ENCODE measurements at regions not wholly inside any gene's neighbourhood (a gene's known extent, or its start where the extent isn't known, plus 50 kb on each side); places are given as distances from the start of the nearest gene placed in this dataset.

DNA sequence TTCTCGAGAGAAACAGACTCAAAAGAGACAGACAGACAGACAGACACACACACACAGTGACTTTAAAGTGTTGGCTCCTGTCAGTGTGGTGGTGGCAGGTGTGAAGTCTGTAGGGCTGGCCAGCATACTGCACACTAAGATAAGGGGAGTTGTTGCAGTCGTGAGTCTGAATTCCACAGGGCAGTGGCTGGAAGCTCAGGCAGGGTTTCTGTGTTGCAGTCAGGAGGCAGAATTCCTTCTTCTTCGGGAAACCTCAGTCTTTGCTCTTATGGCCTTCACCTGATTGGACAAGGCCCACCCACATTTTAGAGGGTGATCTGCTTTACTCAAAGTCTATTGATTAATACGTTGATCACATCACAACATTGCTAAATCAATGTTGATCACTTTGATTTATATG is 478.4 kb upstream of the HS6ST1 start:
- DNase-seq (ENCODE audit: low read depth, low spot score) = no peak
- no peak overlapping the region for H3K4me3 ChIP-seq (ENCODE audit: low read depth, low read length)
- in situ Hi-C loops (cut with HindIII; ENCODE audit: low sequenced_read_pairs) = no loop called here
- TF ChIP-seq, protein P1, sequence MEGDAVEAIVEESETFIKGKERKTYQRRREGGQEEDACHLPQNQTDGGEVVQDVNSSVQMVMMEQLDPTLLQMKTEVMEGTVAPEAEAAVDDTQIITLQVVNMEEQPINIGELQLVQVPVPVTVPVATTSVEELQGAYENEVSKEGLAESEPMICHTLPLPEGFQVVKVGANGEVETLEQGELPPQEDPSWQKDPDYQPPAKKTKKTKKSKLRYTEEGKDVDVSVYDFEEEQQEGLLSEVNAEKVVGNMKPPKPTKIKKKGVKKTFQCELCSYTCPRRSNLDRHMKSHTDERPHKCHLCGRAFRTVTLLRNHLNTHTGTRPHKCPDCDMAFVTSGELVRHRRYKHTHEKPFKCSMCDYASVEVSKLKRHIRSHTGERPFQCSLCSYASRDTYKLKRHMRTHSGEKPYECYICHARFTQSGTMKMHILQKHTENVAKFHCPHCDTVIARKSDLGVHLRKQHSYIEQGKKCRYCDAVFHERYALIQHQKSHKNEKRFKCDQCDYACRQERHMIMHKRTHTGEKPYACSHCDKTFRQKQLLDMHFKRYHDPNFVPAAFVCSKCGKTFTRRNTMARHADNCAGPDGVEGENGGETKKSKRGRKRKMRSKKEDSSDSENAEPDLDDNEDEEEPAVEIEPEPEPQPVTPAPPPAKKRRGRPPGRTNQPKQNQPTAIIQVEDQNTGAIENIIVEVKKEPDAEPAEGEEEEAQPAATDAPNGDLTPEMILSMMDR (IDR thresholded peaks at IDR 0.05; ENCODE audit: low read depth, low read length) = no peak

DNA sequence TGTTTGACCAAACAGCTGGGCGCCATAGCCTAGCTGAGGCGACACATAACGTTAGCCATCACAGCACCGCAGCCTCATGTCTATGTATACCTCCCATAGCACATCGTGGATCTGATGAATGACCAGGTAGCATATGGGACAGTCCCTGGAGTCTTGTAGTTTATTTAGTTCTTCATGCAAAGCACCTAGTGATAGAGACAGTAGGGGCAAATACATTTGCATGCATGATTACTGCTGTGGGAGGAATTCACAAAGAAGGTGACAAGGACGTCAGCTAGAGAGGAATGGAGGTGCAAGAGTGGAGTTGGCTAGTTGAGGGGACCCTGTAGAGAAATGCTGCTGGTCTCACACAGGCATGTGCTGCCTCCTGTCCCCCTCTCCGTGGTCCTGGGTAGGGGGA is 478.9 kb upstream of the HS6ST1 start:
- no peak overlapping the region for H3K4me3 ChIP-seq (ENCODE audit: low read depth, low read length)
- no peak for DNase-seq (ENCODE audit: low read depth, low spot score)
- TF ChIP-seq, protein P1 (IDR thresholded peaks at IDR 0.05; ENCODE audit: low read depth, low read length) = no peak
- in situ Hi-C loops (cut with HindIII; ENCODE audit: low sequenced_read_pairs) = no loop called here

DNA sequence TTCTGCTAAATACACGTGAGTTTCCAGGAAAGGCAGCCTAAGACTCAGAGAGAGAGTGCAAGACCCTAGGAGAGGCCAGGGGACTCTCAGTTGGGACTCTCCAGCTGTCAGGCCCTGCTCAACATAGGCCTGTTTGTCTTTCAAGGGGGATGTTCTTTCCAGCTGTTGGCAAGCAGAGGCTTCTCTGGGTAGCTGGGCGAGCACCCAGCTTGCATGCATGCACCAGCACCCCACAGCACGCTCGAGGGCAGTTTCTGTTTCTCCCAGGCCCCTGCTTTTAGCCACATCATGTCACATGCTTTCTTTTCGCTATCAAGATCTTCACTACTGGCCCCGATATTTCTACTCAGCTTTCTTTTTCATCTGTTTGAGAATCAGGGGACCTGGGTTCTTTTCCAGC is 479.3 kb upstream of the HS6ST1 start:
- no peak for DNase-seq (ENCODE audit: low read depth, low spot score)
- in situ Hi-C loops (cut with HindIII; ENCODE audit: low sequenced_read_pairs) = no loop called here
- TF ChIP-seq, protein P1 (IDR thresholded peaks at IDR 0.05; ENCODE audit: low read depth, low read length) = no peak
- no peak overlapping the region for H3K4me3 ChIP-seq (ENCODE audit: low read depth, low read length)

DNA sequence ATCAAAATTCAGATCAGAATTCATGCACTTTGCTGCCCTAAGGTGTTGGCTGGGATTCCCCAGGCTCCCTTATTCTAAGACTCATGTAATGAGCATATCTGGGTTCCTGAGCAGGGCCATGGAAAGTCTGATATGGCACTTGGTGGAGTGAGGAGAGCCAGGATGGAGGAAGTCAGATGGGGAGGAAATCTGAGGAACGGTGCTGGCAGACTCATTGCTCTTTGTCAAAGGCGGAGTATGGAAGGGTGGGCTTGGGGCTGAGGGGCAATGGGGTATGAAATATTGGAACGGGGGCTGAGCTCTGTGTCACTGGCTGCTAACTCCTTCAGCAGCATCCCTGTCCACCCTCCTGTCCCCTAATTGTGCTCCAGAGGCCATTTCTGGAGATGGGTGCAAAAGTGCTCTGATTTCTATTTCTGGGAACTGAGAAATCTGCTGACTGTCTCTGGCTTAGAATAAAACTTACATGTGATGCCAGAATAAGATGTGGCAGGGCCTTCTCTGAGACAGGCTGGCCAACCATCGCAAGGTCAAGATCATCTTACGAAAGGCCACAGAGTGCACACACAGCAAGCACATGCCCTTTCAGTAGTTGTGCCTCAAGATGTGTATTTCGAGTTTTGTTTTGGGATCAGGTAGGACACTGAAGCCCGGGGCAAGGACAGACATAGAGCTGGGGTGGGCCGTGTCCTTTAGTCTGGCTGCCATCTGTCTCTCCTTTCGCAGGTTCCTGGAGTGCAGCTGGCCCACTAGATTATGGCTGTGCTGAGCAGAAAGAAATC is 480.0 kb upstream of the HS6ST1 start:
- H3K4me3 ChIP-seq (ENCODE audit: low read depth, low read length) = no peak overlapping the region
- TF ChIP-seq, protein P1 (IDR thresholded peaks at IDR 0.05; ENCODE audit: low read depth, low read length) = no peak
- in situ Hi-C loops (cut with HindIII; ENCODE audit: low sequenced_read_pairs) = no loop called here
- no peak for DNase-seq (ENCODE audit: low read depth, low spot score)

DNA sequence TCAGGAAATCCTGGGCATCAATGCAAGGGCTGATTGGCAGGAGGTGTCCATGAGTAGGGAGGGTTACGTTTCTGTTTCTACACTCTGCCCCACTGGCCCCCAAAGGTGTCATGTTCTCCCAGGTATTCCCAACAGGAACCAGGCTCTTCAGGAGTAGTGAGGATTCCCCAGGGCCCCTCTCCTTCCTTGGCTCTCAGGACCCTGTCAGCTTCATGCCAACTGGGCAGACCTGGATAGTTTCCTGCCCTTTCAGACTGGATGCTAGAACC is 480.6 kb upstream of the HS6ST1 start:
- TF ChIP-seq, protein P1 (IDR thresholded peaks at IDR 0.05; ENCODE audit: low read depth, low read length) = no peak
- DNase-seq (ENCODE audit: low read depth, low spot score) = no peak
- in situ Hi-C loops (cut with HindIII; ENCODE audit: low sequenced_read_pairs) = no loop called here
- H3K4me3 ChIP-seq (ENCODE audit: low read depth, low read length) = no peak overlapping the region

DNA sequence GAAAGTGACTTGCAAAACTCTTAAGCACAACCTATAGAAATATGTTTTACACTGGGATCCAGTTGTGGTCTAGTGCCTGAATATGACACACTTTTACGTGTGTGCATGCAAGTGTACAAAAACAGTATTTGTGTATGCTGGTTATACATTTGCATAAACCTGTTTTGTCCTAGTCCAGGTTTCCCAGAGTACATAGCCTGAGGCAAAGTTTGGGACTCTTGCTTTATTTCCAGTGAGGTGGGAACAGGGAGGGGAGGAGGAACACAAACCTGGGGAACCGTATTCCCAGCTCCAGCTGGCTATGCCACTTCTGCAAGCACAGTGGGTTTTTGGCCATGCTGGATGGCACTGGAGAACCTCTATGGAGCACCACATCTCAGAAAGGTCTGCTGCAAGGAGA is 481.1 kb upstream of the HS6ST1 start:
- TF ChIP-seq, protein P1 (IDR thresholded peaks at IDR 0.05; ENCODE audit: low read depth, low read length) = no peak
- no peak for DNase-seq (ENCODE audit: low read depth, low spot score)
- no peak overlapping the region for H3K4me3 ChIP-seq (ENCODE audit: low read depth, low read length)
- in situ Hi-C loops (cut with HindIII; ENCODE audit: low sequenced_read_pairs) = no loop called here
